B cell (primary cell): ENCODE measurements at regions not wholly inside any gene's neighbourhood (a gene's known extent, or its start where the extent isn't known, plus 50 kb on each side); places are given as distances from the start of the nearest gene placed in this dataset.

Source experiments
- ATAC-seq: fragments of 200-7000 bp; cut with Tn5 transposase; one replicate; pipeline ENCODE4 v1.10.0; 2021; ENCODE audit warnings: low read depth, mild to moderate bottlenecking, moderate number of reproducible peaks, moderate library complexity
- CTCF ChIA-PET: fragments of 350-600 bp; sonication (Branson Sonifier 250); formaldehyde crosslinking; loops from one replicate; lab custom pipeline; 2021; ENCODE audit warnings: antibody characterized with exemption, inconsistent platforms; lab: Charles Lee
- POLR2A ChIA-PET: fragments of 350-600 bp; sonication (Branson Sonifier 250); formaldehyde crosslinking; loops from one replicate; lab custom pipeline; 2021; ENCODE audit warnings: antibody characterized with exemption; lab: Charles Lee
- DNase-seq: peaks from one replicate; pipeline ENCODE4 v3.0.0; 2013
- H2AFZ ChIP-seq: 2 replicates; pipeline ENCODE4 v1.6.1; 2012; ENCODE audit warnings: mild to moderate bottlenecking, low read depth, low read length; ENCODE audit not compliant: insufficient read depth, poor library complexity, severe bottlenecking
- H3K27ac ChIP-seq, 2 donors: 1 replicate in 1 of 2; 2 replicates in 1 of 2; pipeline ENCODE4 v1.5.1; 2012 to 2013; ENCODE audit warnings: low read length in 2 of 2, mild to moderate bottlenecking in 2 of 2, moderate library complexity in 1 of 2
- H3K27me3 ChIP-seq, 4 experiments: fragments of 200-600 bp in 1 of 4; sonication (generic) in 1 of 4; replicated peaks in 1 of 4; 1 replicate in 2 of 4; 2 replicates in 2 of 4; pipeline versions ENCODE4 v1.6.1 to v1.7.0; 2013 to 2016; ENCODE audit warnings: low read length in 3 of 4, mild to moderate bottlenecking in 2 of 4, mixed read lengths in 1 of 4, moderate library complexity in 1 of 4; ENCODE audit not compliant: insufficient read depth in 4 of 4, control insufficient read depth in 3 of 4; ENCODE audit errors: control extremely low read depth in 1 of 4
- H3K36me3 ChIP-seq, 2 experiments: replicated peaks in 1 of 2; 1 replicate in 1 of 2; 2 replicates in 1 of 2; pipeline versions ENCODE4 v1.6.1 to v1.7.1; 2013; ENCODE audit warnings: low read length in 1 of 2; ENCODE audit not compliant: insufficient read depth in 2 of 2, control insufficient read depth in 1 of 2; ENCODE audit errors: control extremely low read depth in 1 of 2, extremely low read depth in 1 of 2
- H3K4me1 ChIP-seq, 2 donors: fragments of 200-600 bp in 1 of 2; sonication (generic) in 1 of 2; 1 replicate in 1 of 2; 2 replicates in 1 of 2; pipeline versions ENCODE4 v1.5.1 to v1.6.1; 2013 to 2017; ENCODE audit warnings: low read length in 2 of 2; ENCODE audit not compliant: control insufficient read depth in 2 of 2, insufficient read depth in 2 of 2
- H3K4me2 ChIP-seq: replicated peaks from 2 replicates; pipeline ENCODE3; 2012; ENCODE audit warnings: mild to moderate bottlenecking, low read depth, low read length; ENCODE audit not compliant: poor library complexity, severe bottlenecking
- H3K4me3 ChIP-seq, 5 experiments: fragments of 200-600 bp in 1 of 5; sonication (generic) in 1 of 5; 1 replicate in 3 of 5; 2 replicates in 2 of 5; pipeline versions ENCODE4 v1.5.1 to v1.7.0; 2011 to 2016; ENCODE audit warnings: low read length in 4 of 5, mild to moderate bottlenecking in 4 of 5, low read depth in 2 of 5, control low read depth in 1 of 5, moderate library complexity in 1 of 5; ENCODE audit not compliant: insufficient read depth in 1 of 5; ENCODE audit errors: control extremely low read depth in 1 of 5, extremely low read depth in 1 of 5
- H3K79me2 ChIP-seq: fragments of 200-600 bp; sonication (generic); one replicate; pipeline ENCODE4 v1.6.0; 2016; ENCODE audit warnings: low read length; ENCODE audit not compliant: control insufficient read depth, insufficient read depth
- H3K9ac ChIP-seq: fragments of 200-600 bp; sonication (generic); 2 replicates; pipeline ENCODE4 v1.6.1; 2017; ENCODE audit warnings: mild to moderate bottlenecking, low read length, moderate library complexity
- H3K9me3 ChIP-seq, 3 donors: one replicate each; pipeline versions ENCODE4 v1.6.1 to v1.7.1; 2013; ENCODE audit warnings: low read length in 2 of 3; ENCODE audit not compliant: control insufficient read depth in 2 of 3, insufficient read depth in 1 of 3; ENCODE audit errors: control extremely low read depth in 1 of 3
- H4K20me1 ChIP-seq: 2 replicates; pipeline ENCODE4 v1.6.0; 2012; ENCODE audit warnings: mild to moderate bottlenecking, low read length; ENCODE audit not compliant: insufficient read depth, control insufficient read depth, poor library complexity, severe bottlenecking
- H3K27ac Mint-ChIP-seq: one replicate; pipeline ENCODE4 v1.8.0; 2021; ENCODE audit warnings: mixed read lengths
- H3K27me3 Mint-ChIP-seq: one replicate; pipeline ENCODE4 v1.8.0; 2021; ENCODE audit warnings: mixed read lengths
- H3K4me1 Mint-ChIP-seq: one replicate; pipeline ENCODE4 v1.8.0; 2021; ENCODE audit warnings: mixed read lengths
- H3K4me3 Mint-ChIP-seq: one replicate; pipeline ENCODE4 v1.8.0; 2021; ENCODE audit warnings: mixed read lengths
- H3K9me3 Mint-ChIP-seq: one replicate; pipeline ENCODE4 v1.8.0; 2022; ENCODE audit warnings: mixed read lengths; ENCODE audit not compliant: insufficient read depth
- EZH2 ChIP-seq: IDR thresholded peaks from 2 replicates; pipeline ENCODE4 v1.6.1; 2012; ENCODE audit warnings: borderline replicate concordance, low read depth, mild to moderate bottlenecking, moderate library complexity, low read length; ENCODE audit not compliant: insufficient read depth, poor library complexity, severe bottlenecking
- whole genome bisulfite sequencing: methylation state at CpG from one replicate; pipeline ENCODE4 v1.1.5; 2013; ENCODE audit warnings: missing lambda C conversion rate; ENCODE audit not compliant: insufficient coverage; 5-methylcytosine and 5-hydroxymethylcytosine counted together
- intact Hi-C: fragments of 100-400 bp; cut with micrococcal nuclease; formaldehyde crosslinking; loops from one replicate; pipeline ENCODE4 v1.10.0; 2022
- TF ChIP-seq, protein P1 (sequence below): fragments of 200-600 bp; IDR thresholded peaks from one replicate; pipeline ENCODE4 v1.8.0; 2022; ENCODE audit warnings: antibody characterized with exemption, mild to moderate bottlenecking

GRCh38 chr4:14188214-14188613 is 560.7 kb upstream of the BOD1L1 start:
- Histone ChIP-seq H3K27ac (peak overlapping the region in 1 of 2 donors; percentile 20), H3K9me3 (peaks cover 0 to 5% (median 0%) of the 10 kb centered on the region in 3 donors), H3K36me3 (no peaks in the 10 kb centered on the region), H3K4me3 (no peak overlapping the region), H3K4me2 (peak overlapping the region; percentile 25), H3K4me1 (peaks cover 6 to 11% of the 10 kb centered on the region in 2 donors), H2AFZ (no peak overlapping the region), H4K20me1 (no peaks in the 10 kb centered on the region), H3K27me3 (no peaks in the 10 kb centered on the region), H3K9ac (no peak overlapping the region), H3K79me2 (no peaks in the 10 kb centered on the region)
- Mint-ChIP-seq H3K27me3 (no peaks in the 10 kb centered on the region), H3K27ac (no peak overlapping the region), H3K4me1 (peaks cover 31% of the 10 kb centered on the region), H3K9me3 (peaks cover 2% of the 10 kb centered on the region), H3K4me3 (no peak overlapping the region)
- DNase-seq (no peak), ATAC-seq (no peak)
- intact Hi-C loops, result no loop called here
- TF ChIP-seq EZH2, result no peak
- TF ChIP-seq, protein P1, sequence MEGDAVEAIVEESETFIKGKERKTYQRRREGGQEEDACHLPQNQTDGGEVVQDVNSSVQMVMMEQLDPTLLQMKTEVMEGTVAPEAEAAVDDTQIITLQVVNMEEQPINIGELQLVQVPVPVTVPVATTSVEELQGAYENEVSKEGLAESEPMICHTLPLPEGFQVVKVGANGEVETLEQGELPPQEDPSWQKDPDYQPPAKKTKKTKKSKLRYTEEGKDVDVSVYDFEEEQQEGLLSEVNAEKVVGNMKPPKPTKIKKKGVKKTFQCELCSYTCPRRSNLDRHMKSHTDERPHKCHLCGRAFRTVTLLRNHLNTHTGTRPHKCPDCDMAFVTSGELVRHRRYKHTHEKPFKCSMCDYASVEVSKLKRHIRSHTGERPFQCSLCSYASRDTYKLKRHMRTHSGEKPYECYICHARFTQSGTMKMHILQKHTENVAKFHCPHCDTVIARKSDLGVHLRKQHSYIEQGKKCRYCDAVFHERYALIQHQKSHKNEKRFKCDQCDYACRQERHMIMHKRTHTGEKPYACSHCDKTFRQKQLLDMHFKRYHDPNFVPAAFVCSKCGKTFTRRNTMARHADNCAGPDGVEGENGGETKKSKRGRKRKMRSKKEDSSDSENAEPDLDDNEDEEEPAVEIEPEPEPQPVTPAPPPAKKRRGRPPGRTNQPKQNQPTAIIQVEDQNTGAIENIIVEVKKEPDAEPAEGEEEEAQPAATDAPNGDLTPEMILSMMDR, result no peak
- CTCF ChIA-PET, result no interaction called here
- POLR2A ChIA-PET, result no interaction called here

- H3K4me1 ChIP-seq, result peaks cover 0 to 1% of the 10 kb centered on the region in 2 donors
- no peak overlapping the region for H2AFZ ChIP-seq
- H3K4me3 ChIP-seq, result no peak overlapping the region
- no peaks in the 10 kb centered on the region for H4K20me1 ChIP-seq
- Mint-ChIP-seq H3K9me3 (no peaks in the 10 kb centered on the region), H3K27me3 (no peaks in the 10 kb centered on the region), H3K4me1 (peaks cover 2% of the 10 kb centered on the region), H3K4me3 (no peak overlapping the region), H3K27ac (no peak overlapping the region)
- ChIA-PET CTCF (no interaction called here), POLR2A (interaction anchor here (0.7 kb wide), 1 partner anchor 170 kb away, joined by 5 read pairs; no protein-coding TSS in a partner anchor)
- TF ChIP-seq, protein P1, result no peak
- no peak for TF ChIP-seq EZH2
- DNase-seq, result no peak
- H3K9me3 ChIP-seq, result peaks cover 0 to 5% (median 1%) of the 10 kb centered on the region in 3 donors
- H3K4me2 ChIP-seq, result no peak overlapping the region
- no CpG with 5 or more reads among the region's 1 CpG for WGBS
- no peaks in the 10 kb centered on the region for H3K79me2 ChIP-seq
- no peaks in the 10 kb centered on the region for H3K27me3 ChIP-seq
- no peak for ATAC-seq
- no peak overlapping the region for H3K9ac ChIP-seq
- no peaks in the 10 kb centered on the region for H3K36me3 ChIP-seq
- intact Hi-C loops, result no loop called here
- no peak overlapping the region for H3K27ac ChIP-seq
Measured at GRCh38 chr4:14193601-14194000, 566.1 kb upstream of the BOD1L1 start.
